Loucy (cell line): ENCODE measurements at regions not wholly inside any gene's neighbourhood (a gene's known extent, or its start where the extent isn't known, plus 50 kb on each side); places are given as distances from the start of the nearest gene placed in this dataset.

ENCODE experiments used
- CTCF ChIP-seq: fragments of 200-600 bp; sonication (generic); conservative IDR thresholded peaks from 2 replicates; pipeline ENCODE4 v1.5.1; 2014; ENCODE audit warnings: mild to moderate bottlenecking, antibody characterized with exemption, low read length
- EZH2phosphoT487 ChIP-seq: fragments of 200-600 bp; IDR thresholded peaks from 2 replicates; pipeline ENCODE4 v1.6.1; 2018; ENCODE audit warnings: antibody characterized with exemption, mild to moderate bottlenecking, moderate library complexity, borderline replicate concordance

- TF ChIP-seq CTCF = no peak
- TF ChIP-seq EZH2phosphoT487 = no peak
Measured at GRCh38 chr16:64679976-64680690, 441.7 kb downstream of the CDH11 start.
